Osteocyte (in vitro differentiated cells): ENCODE measurements at regions not wholly inside any gene's neighbourhood (a gene's known extent, or its start where the extent isn't known, plus 50 kb on each side); places are given as distances from the start of the nearest gene placed in this dataset.

Source experiments
- DNase-seq: peaks from one replicate; pipeline ENCODE4 v3.0.0; 2021; ENCODE audit warnings: mixed read lengths; ENCODE audit not compliant: unreplicated experiment; ENCODE audit errors: extremely low spot score
- H3K27ac Mint-ChIP-seq: one replicate; pipeline ENCODE4 v1.8.0; 2021; ENCODE audit warnings: mild to moderate bottlenecking, mixed read lengths; ENCODE audit not compliant: unreplicated experiment
- H3K27me3 Mint-ChIP-seq: one replicate; pipeline ENCODE4 v1.8.0; 2021; ENCODE audit warnings: mixed read lengths; ENCODE audit not compliant: unreplicated experiment
- H3K36me3 Mint-ChIP-seq: one replicate; pipeline ENCODE4 v1.8.0; 2021; ENCODE audit warnings: mixed read lengths; ENCODE audit not compliant: unreplicated experiment
- H3K4me1 Mint-ChIP-seq: one replicate; pipeline ENCODE4 v1.8.0; 2021; ENCODE audit warnings: mixed read lengths; ENCODE audit not compliant: unreplicated experiment
- H3K4me3 Mint-ChIP-seq: one replicate; pipeline ENCODE4 v1.8.0; 2021; ENCODE audit warnings: mild to moderate bottlenecking, moderate library complexity, mixed read lengths; ENCODE audit not compliant: unreplicated experiment
- H3K9me3 Mint-ChIP-seq: one replicate; pipeline ENCODE4 v1.8.0; 2021; ENCODE audit warnings: mixed read lengths; ENCODE audit not compliant: unreplicated experiment
- TF ChIP-seq, protein P1 (sequence below): fragments of 200-600 bp; sonication (generic); IDR thresholded peaks from 2 replicates; pipeline ENCODE4 v1.5.0; 2021; ENCODE audit warnings: antibody characterized with exemption, mild to moderate bottlenecking, moderate library complexity

DNA sequence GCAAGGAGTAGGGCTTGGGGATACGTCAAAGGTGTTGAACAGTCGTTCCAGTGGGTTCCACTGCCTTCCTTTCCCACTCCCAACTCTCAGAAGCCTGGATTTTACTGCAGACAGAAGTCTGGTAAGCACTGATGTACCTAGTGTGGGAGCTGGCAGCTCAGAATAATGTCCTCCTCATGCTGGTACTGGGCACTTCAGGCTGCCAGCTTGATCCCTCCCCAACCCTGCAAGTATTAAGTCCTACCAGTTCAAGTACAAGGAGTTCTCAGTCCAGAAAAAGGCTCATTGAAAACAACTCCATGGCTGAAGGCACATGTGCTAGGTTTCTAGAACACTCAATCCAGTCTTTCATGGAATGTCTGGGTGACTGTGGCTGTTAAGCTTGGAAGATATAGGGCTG, 304.3 kb downstream of the NUAK1 start:
- no peak overlapping the region for H3K27ac Mint-ChIP-seq
- H3K4me3 Mint-ChIP-seq, result no peak overlapping the region
- DNase-seq, result no peak
- TF ChIP-seq, protein P1, sequence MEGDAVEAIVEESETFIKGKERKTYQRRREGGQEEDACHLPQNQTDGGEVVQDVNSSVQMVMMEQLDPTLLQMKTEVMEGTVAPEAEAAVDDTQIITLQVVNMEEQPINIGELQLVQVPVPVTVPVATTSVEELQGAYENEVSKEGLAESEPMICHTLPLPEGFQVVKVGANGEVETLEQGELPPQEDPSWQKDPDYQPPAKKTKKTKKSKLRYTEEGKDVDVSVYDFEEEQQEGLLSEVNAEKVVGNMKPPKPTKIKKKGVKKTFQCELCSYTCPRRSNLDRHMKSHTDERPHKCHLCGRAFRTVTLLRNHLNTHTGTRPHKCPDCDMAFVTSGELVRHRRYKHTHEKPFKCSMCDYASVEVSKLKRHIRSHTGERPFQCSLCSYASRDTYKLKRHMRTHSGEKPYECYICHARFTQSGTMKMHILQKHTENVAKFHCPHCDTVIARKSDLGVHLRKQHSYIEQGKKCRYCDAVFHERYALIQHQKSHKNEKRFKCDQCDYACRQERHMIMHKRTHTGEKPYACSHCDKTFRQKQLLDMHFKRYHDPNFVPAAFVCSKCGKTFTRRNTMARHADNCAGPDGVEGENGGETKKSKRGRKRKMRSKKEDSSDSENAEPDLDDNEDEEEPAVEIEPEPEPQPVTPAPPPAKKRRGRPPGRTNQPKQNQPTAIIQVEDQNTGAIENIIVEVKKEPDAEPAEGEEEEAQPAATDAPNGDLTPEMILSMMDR, result no peak
- no peaks in the 10 kb centered on the region for H3K9me3 Mint-ChIP-seq
- H3K36me3 Mint-ChIP-seq, result no peaks in the 10 kb centered on the region
- H3K27me3 Mint-ChIP-seq, result peaks cover 3% of the 10 kb centered on the region
- no peaks in the 10 kb centered on the region for H3K4me1 Mint-ChIP-seq

DNA sequence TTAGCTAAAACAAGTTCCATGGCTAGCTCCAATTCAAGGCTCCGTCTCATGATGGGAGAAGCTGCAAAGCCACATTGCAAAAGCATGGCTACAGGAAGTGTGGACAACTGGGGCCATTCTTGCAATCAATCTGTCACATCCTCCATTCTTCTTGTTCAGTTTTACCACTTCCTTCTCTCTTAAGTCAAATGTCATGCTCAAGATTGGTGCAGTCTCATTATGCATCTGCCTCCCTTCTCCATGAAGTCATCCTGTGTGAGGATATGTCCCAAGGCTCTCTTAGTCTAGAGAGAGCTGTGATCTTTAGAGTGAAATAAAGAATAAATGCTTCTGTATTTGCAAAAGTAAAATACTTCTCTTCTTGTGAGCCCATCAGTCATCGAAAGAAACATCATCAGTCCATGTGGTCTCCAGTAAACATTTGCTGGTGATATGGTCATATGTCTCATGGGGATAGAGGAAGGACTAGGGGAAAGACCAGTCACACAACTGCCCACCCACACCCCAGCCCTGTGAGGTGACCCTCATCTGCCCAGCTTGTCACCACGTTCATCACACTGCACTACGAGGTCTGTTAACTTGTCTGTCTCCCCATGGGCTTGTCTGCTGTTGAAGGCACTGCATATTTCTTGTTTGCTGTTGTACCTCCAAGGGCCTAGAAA, 303.0 kb downstream of the NUAK1 start:
- TF ChIP-seq, protein P1, result no peak
- H3K4me3 Mint-ChIP-seq, result no peak overlapping the region

DNA sequence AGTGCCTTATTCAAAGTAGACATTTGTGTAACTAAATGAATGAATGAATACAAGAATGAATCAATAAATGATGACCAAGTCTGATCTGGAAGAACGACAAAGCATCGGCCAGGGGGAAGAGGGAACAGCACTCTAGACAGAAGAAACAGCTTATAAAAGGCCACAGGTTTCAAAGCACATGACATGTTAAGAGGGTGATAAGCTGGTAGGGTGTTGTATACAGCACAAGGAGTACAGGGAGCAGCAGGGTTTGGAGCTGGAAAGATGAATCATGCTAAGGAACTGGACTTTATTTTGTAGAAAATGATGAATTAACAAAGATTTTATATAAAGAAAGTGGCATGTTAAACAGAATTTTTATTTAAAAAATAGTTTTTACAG, 302.5 kb downstream of the NUAK1 start:
- H3K9me3 Mint-ChIP-seq, result no peaks in the 10 kb centered on the region
- H3K4me3 Mint-ChIP-seq, result no peak overlapping the region
- TF ChIP-seq, protein P1, result no peak
- no peak overlapping the region for H3K27ac Mint-ChIP-seq
- no peak for DNase-seq
- H3K36me3 Mint-ChIP-seq, result no peaks in the 10 kb centered on the region
- H3K4me1 Mint-ChIP-seq, result no peaks in the 10 kb centered on the region
- peaks cover 3% of the 10 kb centered on the region for H3K27me3 Mint-ChIP-seq

More for the DNA sequence above, 303.0 kb downstream of the NUAK1 start:
- no peaks in the 10 kb centered on the region for H3K4me1 Mint-ChIP-seq
- H3K27me3 Mint-ChIP-seq, result peaks cover 3% of the 10 kb centered on the region
- DNase-seq, result no peak
- H3K27ac Mint-ChIP-seq, result no peak overlapping the region
- no peaks in the 10 kb centered on the region for H3K36me3 Mint-ChIP-seq
- H3K9me3 Mint-ChIP-seq, result no peaks in the 10 kb centered on the region

DNA sequence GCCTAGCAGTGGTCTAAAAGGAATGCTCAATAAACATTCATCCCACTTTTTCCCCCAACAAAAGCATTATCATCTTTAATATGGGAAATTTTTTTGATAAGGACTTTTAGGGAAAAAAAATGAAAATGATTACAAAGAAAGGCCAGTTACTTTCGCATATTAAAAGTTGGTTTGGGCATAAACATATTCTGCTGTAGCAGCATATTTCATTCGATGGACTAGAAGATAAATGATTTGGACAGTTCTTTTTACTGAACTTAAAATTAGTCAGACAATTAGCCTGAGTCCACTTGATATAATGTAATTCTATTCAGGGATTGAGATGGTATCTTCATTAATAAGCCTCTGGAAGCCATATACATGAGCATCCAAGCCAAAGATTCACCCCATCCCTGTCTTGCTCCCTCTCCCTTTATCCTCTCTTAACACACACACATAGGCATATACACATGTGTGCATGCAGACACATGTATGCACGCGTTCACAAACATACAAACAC, 299.1 kb downstream of the NUAK1 start:
- H3K27ac Mint-ChIP-seq, result no peak overlapping the region
- H3K27me3 Mint-ChIP-seq, result peaks cover 3% of the 10 kb centered on the region
- DNase-seq, result no peak
- TF ChIP-seq, protein P1, result no peak
- H3K4me3 Mint-ChIP-seq, result no peak overlapping the region
- peaks cover 24% of the 10 kb centered on the region for H3K4me1 Mint-ChIP-seq
- H3K36me3 Mint-ChIP-seq, result no peaks in the 10 kb centered on the region
- no peaks in the 10 kb centered on the region for H3K9me3 Mint-ChIP-seq

DNA sequence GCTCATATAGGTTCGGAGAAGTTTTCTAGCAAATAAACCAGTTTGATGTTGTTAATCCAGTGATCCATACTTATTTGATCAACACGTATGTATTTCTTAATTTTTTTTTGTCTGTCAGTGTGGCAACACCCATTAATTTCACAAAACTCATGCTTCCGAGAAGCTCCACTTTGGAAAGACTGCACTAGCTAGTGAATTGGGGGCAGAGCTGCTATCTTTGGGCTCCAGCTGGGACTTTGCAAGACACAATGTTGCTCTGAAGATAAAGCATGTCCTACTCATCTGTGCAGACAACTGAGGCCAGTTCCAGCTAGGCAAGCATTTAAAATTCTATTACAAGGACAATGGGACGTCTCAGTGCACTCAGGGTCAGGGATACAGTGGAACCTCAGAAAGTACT, 298.4 kb downstream of the NUAK1 start:
- TF ChIP-seq, protein P1, result no peak
- peaks cover 3% of the 10 kb centered on the region for H3K27me3 Mint-ChIP-seq
- no peak overlapping the region for H3K27ac Mint-ChIP-seq
- no peak for DNase-seq
- peaks cover 28% of the 10 kb centered on the region for H3K4me1 Mint-ChIP-seq
- no peak overlapping the region for H3K4me3 Mint-ChIP-seq
- H3K9me3 Mint-ChIP-seq, result no peaks in the 10 kb centered on the region
- H3K36me3 Mint-ChIP-seq, result no peaks in the 10 kb centered on the region
